Neural cell (in vitro differentiated cells): ENCODE measurements at regions not wholly inside any gene's neighbourhood (a gene's known extent, or its start where the extent isn't known, plus 50 kb on each side); places are given as distances from the start of the nearest gene placed in this dataset.
A peak's percentile ranks its signal among the peaks of the same experiment; 100 is the strongest.

ENCODE experiments used
- H2AFZ ChIP-seq: fragments of 200-600, 300-800 bp; sonication (generic), shearing (Covaris generic); 2 replicates; pipeline ENCODE4 v1.6.0; 2014; ENCODE audit warnings: low read depth, mild to moderate bottlenecking, antibody characterized with exemption, low read length, moderate library complexity
- H3F3A ChIP-seq: fragments of 200-600 bp; shearing (Covaris generic); 2 replicates; pipeline ENCODE4 v1.6.1; 2016; ENCODE audit warnings: mild to moderate bottlenecking, moderate library complexity, mixed read lengths, antibody characterized with exemption, low read length; ENCODE audit not compliant: insufficient read depth, poor library complexity, severe bottlenecking
- H3K27ac ChIP-seq: fragments of 200-600, 300-800 bp; sonication (generic), shearing (Covaris generic); 2 replicates; pipeline ENCODE4 v1.5.1; 2014; ENCODE audit warnings: mild to moderate bottlenecking, low read length, moderate library complexity
- H3K27me3 ChIP-seq: fragments of 300-800, 200-600 bp; sonication (generic), shearing (Covaris generic); 2 replicates; pipeline ENCODE4 v1.6.0; 2014; ENCODE audit warnings: mild to moderate bottlenecking, low read depth, low read length, moderate library complexity; ENCODE audit not compliant: insufficient read depth
- H3K36me3 ChIP-seq: fragments of 300-800, 200-600 bp; sonication (generic), shearing (Covaris generic); 2 replicates; pipeline ENCODE4 v1.5.1; 2014; ENCODE audit warnings: mild to moderate bottlenecking, antibody characterized with exemption, low read length, moderate library complexity; ENCODE audit not compliant: insufficient read depth
- H3K4me2 ChIP-seq: fragments of 300-800, 200-600 bp; sonication (generic), shearing (Covaris generic); 2 replicates; pipeline ENCODE4 v1.6.0; 2014; ENCODE audit warnings: mild to moderate bottlenecking, low read length
- H3K4me3 ChIP-seq: fragments of 300-800, 200-600 bp; sonication (generic), shearing (Covaris generic); 2 replicates; pipeline ENCODE4 v1.5.1; 2014; ENCODE audit warnings: mild to moderate bottlenecking, low read length, moderate library complexity
- H3K79me2 ChIP-seq: fragments of 200-600 bp; shearing (Covaris generic); replicated peaks from 2 replicates; pipeline ENCODE4 v1.6.0; 2014; ENCODE audit warnings: mild to moderate bottlenecking, low read length, moderate library complexity; ENCODE audit not compliant: insufficient read depth
- H3K9ac ChIP-seq: fragments of 300-800, 200-600 bp; sonication (generic), shearing (Covaris generic); 2 replicates; pipeline ENCODE4 v1.6.1; 2016; ENCODE audit warnings: mild to moderate bottlenecking, low read length, mixed read lengths
- H3K9me2 ChIP-seq: fragments of 200-600 bp; shearing (Covaris generic); 2 replicates; pipeline ENCODE4 v1.6.1; 2016; ENCODE audit warnings: mild to moderate bottlenecking, low read length, mixed read lengths; ENCODE audit not compliant: insufficient read depth
- H3K9me3 ChIP-seq: fragments of 200-600, 300-800 bp; sonication (generic), shearing (Covaris generic); 2 replicates; pipeline ENCODE4 v1.6.1; 2016; ENCODE audit warnings: mild to moderate bottlenecking, mixed run types, low read length, moderate library complexity, mixed read lengths
- H4K20me1 ChIP-seq: fragments of 200-600 bp; shearing (Covaris generic); 2 replicates; pipeline ENCODE4 v1.6.1; 2016; ENCODE audit warnings: mild to moderate bottlenecking, mixed run types; ENCODE audit not compliant: insufficient read depth
- EP300 ChIP-seq: fragments of 450-650 bp; conservative IDR thresholded peaks from 2 replicates; pipeline ENCODE4 v1.6.1; 2014; ENCODE audit warnings: antibody characterized with exemption, mild to moderate bottlenecking, moderate library complexity; ENCODE audit not compliant: poor library complexity, severe bottlenecking
- EZH2 ChIP-seq: fragments of 200-600, 300-800 bp; shearing (Covaris generic), sonication (generic); IDR thresholded peaks from 2 replicates; pipeline ENCODE4 v1.6.1; 2014; ENCODE audit warnings: antibody characterized with exemption, low read length, borderline replicate concordance, mild to moderate bottlenecking; ENCODE audit not compliant: insufficient read depth, poor library complexity, severe bottlenecking
- MXI1 ChIP-seq: fragments of 450-650 bp; conservative IDR thresholded peaks from 2 replicates; pipeline ENCODE4 v1.6.1; 2014; ENCODE audit warnings: antibody characterized with exemption, mild to moderate bottlenecking; ENCODE audit not compliant: poor library complexity, severe bottlenecking
- POLR2AphosphoS5 ChIP-seq: IDR thresholded peaks from 2 replicates; pipeline ENCODE4 v1.6.1; 2012
- RAD21 ChIP-seq: fragments of 450-650 bp; conservative IDR thresholded peaks from 2 replicates; pipeline ENCODE4 v1.6.1; 2014; ENCODE audit warnings: antibody characterized with exemption, mild to moderate bottlenecking, moderate library complexity
- SMC3 ChIP-seq: fragments of 450-650 bp; conservative IDR thresholded peaks from 2 replicates; pipeline ENCODE4 v1.6.1; 2014; ENCODE audit warnings: antibody characterized with exemption, mild to moderate bottlenecking, moderate library complexity; ENCODE audit not compliant: poor library complexity
- TAF1 ChIP-seq: IDR thresholded peaks from 2 replicates; pipeline ENCODE4 v1.6.1; 2012; ENCODE audit warnings: low read depth
- TF ChIP-seq, protein P1 (sequence below): IDR thresholded peaks from 2 replicates; pipeline ENCODE4 v1.6.1; 2012; ENCODE audit warnings: borderline replicate concordance
- TF ChIP-seq, protein P2 (sequence below): fragments of 450-650 bp; IDR thresholded peaks from 2 replicates; pipeline ENCODE4 v1.5.1; 2014; ENCODE audit warnings: antibody characterized with exemption, mild to moderate bottlenecking, moderate library complexity; ENCODE audit not compliant: poor library complexity, severe bottlenecking

DNA sequence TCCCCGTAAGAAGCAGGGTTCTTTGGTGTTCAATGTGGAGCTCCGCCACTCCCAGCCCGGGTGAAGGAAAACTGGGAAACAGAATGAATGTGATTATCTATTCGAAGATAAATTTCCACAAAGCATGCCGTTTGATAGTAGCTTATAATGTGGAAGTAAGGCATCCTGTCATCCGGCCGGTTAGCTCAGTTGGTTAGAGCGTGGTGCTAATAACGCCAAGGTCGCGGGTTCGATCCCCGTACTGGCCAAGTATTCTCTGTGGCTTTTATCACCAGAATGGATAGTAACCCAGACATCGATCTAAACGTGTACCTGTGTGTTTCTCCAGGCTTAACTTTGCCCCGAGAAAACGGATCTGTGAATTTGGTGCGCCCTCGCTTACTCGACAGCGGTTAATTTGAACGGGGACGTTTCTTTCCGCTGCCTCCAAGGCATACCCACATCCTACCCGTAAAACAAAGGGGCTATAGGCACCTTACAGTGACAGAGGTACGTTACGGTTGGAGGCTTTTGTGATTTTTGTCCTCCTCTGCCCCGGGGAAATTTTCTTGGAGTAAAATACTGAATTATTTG lies 215.2 kb upstream of the ZNF184 start:
- Histone ChIP-seq H4K20me1 (no peaks in the 10 kb centered on the region), H3K4me3 (peak overlapping the region; percentile 70), H3K36me3 (no peaks in the 10 kb centered on the region), H3K9me3 (no peaks in the 10 kb centered on the region), H3K79me2 (no peaks in the 10 kb centered on the region), H3K4me2 (peak overlapping the region; percentile 31), H3K27me3 (peaks cover 7% of the 10 kb centered on the region), H3K9ac (peak overlapping the region; percentile 72), H3K9me2 (no peaks in the 10 kb centered on the region), H2AFZ (peak overlapping the region; percentile 90), H3F3A (no peaks in the 10 kb centered on the region), H3K27ac (peak overlapping the region; percentile 82)
- TF ChIP-seq SMC3 (no peak), MXI1 (peak; percentile 45), POLR2AphosphoS5 (peak; percentile 36)

DNA sequence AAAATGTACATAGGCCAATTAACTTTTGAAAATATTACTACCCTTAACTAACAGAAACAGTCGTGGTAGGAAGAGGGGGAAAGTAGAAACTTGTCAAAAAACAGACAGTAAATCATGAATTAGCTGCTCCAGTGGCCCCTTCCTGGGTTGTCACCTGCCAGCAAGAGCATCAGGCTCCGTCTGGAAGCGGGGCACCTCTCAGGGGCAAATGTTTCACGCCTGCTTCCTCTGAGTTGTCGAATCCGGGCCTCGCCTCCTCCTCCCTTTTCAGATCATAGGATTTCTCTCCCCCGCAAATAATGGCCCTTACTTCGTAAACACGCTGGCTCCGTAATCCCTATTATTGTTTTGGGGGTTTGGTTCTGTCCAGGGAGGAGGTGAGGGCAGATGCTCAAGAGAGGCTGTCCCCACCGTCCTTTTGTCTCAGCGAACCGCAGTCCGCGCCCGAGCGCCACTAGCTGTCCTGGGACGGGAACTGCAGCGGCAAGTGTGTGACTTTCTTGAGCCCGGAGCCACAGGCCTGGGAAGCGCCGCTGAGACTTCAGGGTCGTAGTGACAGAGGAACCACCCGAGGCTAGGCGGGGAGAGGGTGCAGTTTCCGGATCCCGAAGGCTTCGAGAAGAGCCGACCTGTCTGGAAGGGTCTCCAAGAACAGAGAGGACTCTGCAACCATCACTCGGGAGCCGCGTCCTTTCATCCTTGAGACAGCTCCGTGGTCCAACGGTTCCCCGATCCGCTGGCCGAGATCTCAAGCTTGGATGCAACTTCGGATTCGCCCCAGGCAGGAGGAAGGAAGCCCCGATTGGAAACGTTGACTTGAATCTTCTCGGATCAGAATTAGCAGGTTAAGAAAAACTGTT lies 214.5 kb upstream of the ZNF184 start:
- no peaks in the 10 kb centered on the region for H3F3A ChIP-seq
- peak overlapping the region; percentile 90 for H2AFZ ChIP-seq
- H3K27ac ChIP-seq = peak overlapping the region; percentile 82
- peaks cover 14% of the 10 kb centered on the region for H3K27me3 ChIP-seq
- peak overlapping the region; percentile 70 for H3K4me3 ChIP-seq
- H3K9me3 ChIP-seq = no peaks in the 10 kb centered on the region
- TF ChIP-seq POLR2AphosphoS5 = no peak
- TF ChIP-seq, protein P1, sequence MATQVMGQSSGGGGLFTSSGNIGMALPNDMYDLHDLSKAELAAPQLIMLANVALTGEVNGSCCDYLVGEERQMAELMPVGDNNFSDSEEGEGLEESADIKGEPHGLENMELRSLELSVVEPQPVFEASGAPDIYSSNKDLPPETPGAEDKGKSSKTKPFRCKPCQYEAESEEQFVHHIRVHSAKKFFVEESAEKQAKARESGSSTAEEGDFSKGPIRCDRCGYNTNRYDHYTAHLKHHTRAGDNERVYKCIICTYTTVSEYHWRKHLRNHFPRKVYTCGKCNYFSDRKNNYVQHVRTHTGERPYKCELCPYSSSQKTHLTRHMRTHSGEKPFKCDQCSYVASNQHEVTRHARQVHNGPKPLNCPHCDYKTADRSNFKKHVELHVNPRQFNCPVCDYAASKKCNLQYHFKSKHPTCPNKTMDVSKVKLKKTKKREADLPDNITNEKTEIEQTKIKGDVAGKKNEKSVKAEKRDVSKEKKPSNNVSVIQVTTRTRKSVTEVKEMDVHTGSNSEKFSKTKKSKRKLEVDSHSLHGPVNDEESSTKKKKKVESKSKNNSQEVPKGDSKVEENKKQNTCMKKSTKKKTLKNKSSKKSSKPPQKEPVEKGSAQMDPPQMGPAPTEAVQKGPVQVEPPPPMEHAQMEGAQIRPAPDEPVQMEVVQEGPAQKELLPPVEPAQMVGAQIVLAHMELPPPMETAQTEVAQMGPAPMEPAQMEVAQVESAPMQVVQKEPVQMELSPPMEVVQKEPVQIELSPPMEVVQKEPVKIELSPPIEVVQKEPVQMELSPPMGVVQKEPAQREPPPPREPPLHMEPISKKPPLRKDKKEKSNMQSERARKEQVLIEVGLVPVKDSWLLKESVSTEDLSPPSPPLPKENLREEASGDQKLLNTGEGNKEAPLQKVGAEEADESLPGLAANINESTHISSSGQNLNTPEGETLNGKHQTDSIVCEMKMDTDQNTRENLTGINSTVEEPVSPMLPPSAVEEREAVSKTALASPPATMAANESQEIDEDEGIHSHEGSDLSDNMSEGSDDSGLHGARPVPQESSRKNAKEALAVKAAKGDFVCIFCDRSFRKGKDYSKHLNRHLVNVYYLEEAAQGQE = peak; percentile 10
- TF ChIP-seq RAD21 = peak; percentile 70
- peak; percentile 78 for TF ChIP-seq SMC3
- no peak for TF ChIP-seq EZH2
- peak; percentile 35 for TF ChIP-seq MXI1
- TF ChIP-seq EP300 = no peak
- TF ChIP-seq, protein P2, sequence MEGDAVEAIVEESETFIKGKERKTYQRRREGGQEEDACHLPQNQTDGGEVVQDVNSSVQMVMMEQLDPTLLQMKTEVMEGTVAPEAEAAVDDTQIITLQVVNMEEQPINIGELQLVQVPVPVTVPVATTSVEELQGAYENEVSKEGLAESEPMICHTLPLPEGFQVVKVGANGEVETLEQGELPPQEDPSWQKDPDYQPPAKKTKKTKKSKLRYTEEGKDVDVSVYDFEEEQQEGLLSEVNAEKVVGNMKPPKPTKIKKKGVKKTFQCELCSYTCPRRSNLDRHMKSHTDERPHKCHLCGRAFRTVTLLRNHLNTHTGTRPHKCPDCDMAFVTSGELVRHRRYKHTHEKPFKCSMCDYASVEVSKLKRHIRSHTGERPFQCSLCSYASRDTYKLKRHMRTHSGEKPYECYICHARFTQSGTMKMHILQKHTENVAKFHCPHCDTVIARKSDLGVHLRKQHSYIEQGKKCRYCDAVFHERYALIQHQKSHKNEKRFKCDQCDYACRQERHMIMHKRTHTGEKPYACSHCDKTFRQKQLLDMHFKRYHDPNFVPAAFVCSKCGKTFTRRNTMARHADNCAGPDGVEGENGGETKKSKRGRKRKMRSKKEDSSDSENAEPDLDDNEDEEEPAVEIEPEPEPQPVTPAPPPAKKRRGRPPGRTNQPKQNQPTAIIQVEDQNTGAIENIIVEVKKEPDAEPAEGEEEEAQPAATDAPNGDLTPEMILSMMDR = peak; percentile 94
- peak; percentile 76 for TF ChIP-seq TAF1
- peak overlapping the region; percentile 72 for H3K9ac ChIP-seq
- peak overlapping the region; percentile 41 for H3K4me2 ChIP-seq
- H3K79me2 ChIP-seq = no peaks in the 10 kb centered on the region
- H3K36me3 ChIP-seq = no peaks in the 10 kb centered on the region
- no peaks in the 10 kb centered on the region for H3K9me2 ChIP-seq
- H4K20me1 ChIP-seq = no peaks in the 10 kb centered on the region
